ENCODE measurements at regions not wholly inside any gene's neighbourhood (a gene's known extent, or its start where the extent isn't known, plus 50 kb on each side); places are given as distances from the start of the nearest gene placed in this dataset.

GRCh38 chr4:170652571-170652970 lies 562.8 kb upstream of the AADAT start:
- H3K36me3 ChIP-seq (ENCODE audit: control insufficient read depth in 2 of 4, insufficient read depth in 4 of 4, low read length in 3 of 4): no peaks in the 10 kb centered on the region
- TF ChIP-seq POLR2A (IDR thresholded peaks at IDR 0.05; ENCODE audit: control extremely low read depth in 1 of 2, low read depth in 2 of 2, low read length in 2 of 2) (no peak), FOSL1 (IDR thresholded peaks at IDR 0.05; ENCODE audit: insufficient read depth, low read depth, low read length) (no peak), SP1 (IDR thresholded peaks at IDR 0.05; ENCODE audit: low read depth, low read length) (no peak), RBBP5 (IDR thresholded peaks at IDR 0.05; ENCODE audit: borderline replicate concordance, low read depth, low read length) (no peak), ATF2 (IDR thresholded peaks at IDR 0.05; ENCODE audit: low read length) (no peak), TAF7 (optimal IDR thresholded peaks at IDR 0.05; ENCODE audit: borderline replicate concordance, low read depth, low read length) (no peak), GTF2F1 (IDR thresholded peaks at IDR 0.05; ENCODE audit: borderline replicate concordance, low read depth, low read length) (no peak), HDAC6 (IDR thresholded peaks at IDR 0.05; ENCODE audit: low read depth, low read length) (no peak), ZNF274 (IDR thresholded peaks at IDR 0.05; ENCODE audit: borderline replicate concordance, extremely low read depth, low read length) (no peak), POU5F1 (IDR thresholded peaks at IDR 0.05; ENCODE audit: low read depth, low read length) (no peak), BRCA1 (IDR thresholded peaks at IDR 0.05; ENCODE audit: low read depth, low read length) (no peak), CTBP2 (IDR thresholded peaks at IDR 0.05; ENCODE audit: borderline replicate concordance, insufficient read depth, insufficient read length, low read length) (no peak)
- no peak overlapping the region for H4K8ac ChIP-seq (ENCODE audit: extremely low read depth, insufficient read depth, low read length)
- no peak for DNase-seq (ENCODE audit: low read depth in 1 of 2, low spot score in 2 of 2)
- H2BK15ac ChIP-seq (ENCODE audit: low read length): no peak overlapping the region
- no peak overlapping the region for H3K14ac ChIP-seq (ENCODE audit: insufficient read length)
- no peaks in the 10 kb centered on the region for H3K27me3 ChIP-seq (replicated peaks in 1 of 4; ENCODE audit: control insufficient read depth in 3 of 4, extremely low read depth in 1 of 4, insufficient read depth in 3 of 4, low read length in 3 of 4)
- H4K5ac ChIP-seq (ENCODE audit: insufficient read length, low read depth, low read length): no peak overlapping the region
- H3K4ac ChIP-seq (replicated peaks; ENCODE audit: insufficient read length, low read depth, low read length): no peak overlapping the region
- H2BK20ac ChIP-seq (ENCODE audit: low read length): no peak overlapping the region
- no peak overlapping the region for H2AK5ac ChIP-seq (ENCODE audit: low read depth, low read length)
- no peak for FAIRE-seq
- H4K20me1 ChIP-seq (replicated peaks in 1 of 2; ENCODE audit: control insufficient read depth in 1 of 2, insufficient read depth in 2 of 2, low read length in 2 of 2): no peaks in the 10 kb centered on the region
- H3K4me3 ChIP-seq (ENCODE audit: extremely low read depth in 1 of 4, insufficient read depth in 2 of 4, low read depth in 3 of 4, low read length in 4 of 4): no peak overlapping the region
- no peak overlapping the region for H3K56ac ChIP-seq (replicated peaks; ENCODE audit: insufficient read length, low read depth, low read length)
- H3K79me2 ChIP-seq (ENCODE audit: control insufficient read depth in 1 of 2, insufficient read depth in 2 of 2, low read length in 2 of 2): no peaks in the 10 kb centered on the region
- H3K4me1 ChIP-seq (replicated peaks in 1 of 4; ENCODE audit: control insufficient read depth in 3 of 4, insufficient read depth in 4 of 4, low read length in 3 of 4): no peaks in the 10 kb centered on the region
- no peak overlapping the region for H3K23ac ChIP-seq (ENCODE audit: insufficient read length)
- CTCF ChIA-PET (ENCODE audit: partially characterized antibody): interaction anchor here (0.7 kb wide), 1 partner anchor 13 kb away, joined by 3 read pairs; no protein-coding TSS in a partner anchor
- no peak overlapping the region for H3K27ac ChIP-seq (ENCODE audit: low read depth, low read length)
- H2AFZ ChIP-seq (ENCODE audit: low read length): no peak overlapping the region
- no peak overlapping the region for H2BK12ac ChIP-seq (ENCODE audit: low read depth, low read length)
- no peaks in the 10 kb centered on the region for H3K79me1 ChIP-seq (ENCODE audit: low read depth, low read length)
- POLR2A ChIA-PET (ENCODE audit: partially characterized antibody): no interaction called here
- no peak overlapping the region for H3K9ac ChIP-seq (replicated peaks in 1 of 4; ENCODE audit: extremely low read depth in 1 of 4, low read depth in 3 of 4, low read length in 3 of 4)
- no peak overlapping the region for H3K18ac ChIP-seq (ENCODE audit: extremely low read depth, low read length)
- H3K23me2 ChIP-seq (ENCODE audit: low read depth, low read length): no peaks in the 10 kb centered on the region
- no peaks in the 10 kb centered on the region for H3K9me3 ChIP-seq (ENCODE audit: insufficient read depth in 2 of 2, low read depth in 1 of 2, low read length in 1 of 2)
- no peak overlapping the region for H3K4me2 ChIP-seq (ENCODE audit: insufficient read depth in 1 of 2, low read depth in 2 of 2, low read length in 2 of 2)
- H2BK5ac ChIP-seq (ENCODE audit: low read depth, low read length): no peak overlapping the region
- no peak overlapping the region for H2BK120ac ChIP-seq (replicated peaks; ENCODE audit: low read depth, low read length)
- H4K91ac ChIP-seq (replicated peaks; ENCODE audit: insufficient read length, low read length): no peak overlapping the region
